GM18502 (cell line): ENCODE measurements at regions not wholly inside any gene's neighbourhood (a gene's known extent, or its start where the extent isn't known, plus 50 kb on each side); places are given as distances from the start of the nearest gene placed in this dataset.

Experiments used
- ATAC-seq: cut with Tn5 transposase; IDR thresholded peaks from one replicate; pipeline ENCODE4 v1.9.1; 2021; ENCODE audit warnings: mild to moderate bottlenecking; ENCODE audit not compliant: unreplicated experiment, poor library complexity

DNA sequence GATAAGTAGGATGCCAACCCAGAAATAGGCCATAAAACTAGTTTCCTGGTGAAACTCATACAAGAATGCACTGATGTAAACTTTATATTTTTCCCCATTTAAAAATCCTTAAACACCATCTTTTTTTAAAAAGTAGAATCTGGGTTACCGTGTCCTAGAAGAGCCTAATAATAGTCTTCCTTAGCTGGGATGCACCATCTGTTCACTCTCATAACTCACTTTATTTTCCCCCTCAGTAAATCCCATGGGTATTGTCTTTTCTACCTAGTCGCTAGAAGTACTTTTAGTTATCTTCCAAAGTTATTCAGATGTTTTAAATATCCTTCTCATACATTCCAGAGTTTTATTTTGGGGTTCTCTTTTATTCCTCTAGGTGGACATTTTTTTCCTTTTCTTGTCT is 250.2 kb downstream of the PLA2G4A start:
- ATAC-seq = no peak

DNA sequence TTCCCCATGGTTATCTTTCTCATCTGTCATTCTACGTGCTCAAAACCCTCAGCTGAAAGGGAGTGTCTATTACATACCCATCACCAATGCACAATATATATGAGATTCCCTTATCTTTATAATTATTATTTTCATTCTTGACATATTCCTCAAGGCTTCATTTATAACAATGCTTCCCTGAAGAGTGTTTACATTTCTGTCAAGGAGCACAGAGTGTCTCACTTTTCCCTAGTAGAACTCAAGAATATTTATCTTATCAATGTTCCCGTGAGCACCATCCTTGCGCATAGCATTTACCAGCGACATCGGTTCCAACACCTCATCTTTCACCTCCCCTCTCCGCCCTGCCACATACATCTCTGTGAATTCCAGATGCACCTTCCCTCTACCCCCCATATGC is 250.6 kb downstream of the PLA2G4A start:
- no peak for ATAC-seq

DNA sequence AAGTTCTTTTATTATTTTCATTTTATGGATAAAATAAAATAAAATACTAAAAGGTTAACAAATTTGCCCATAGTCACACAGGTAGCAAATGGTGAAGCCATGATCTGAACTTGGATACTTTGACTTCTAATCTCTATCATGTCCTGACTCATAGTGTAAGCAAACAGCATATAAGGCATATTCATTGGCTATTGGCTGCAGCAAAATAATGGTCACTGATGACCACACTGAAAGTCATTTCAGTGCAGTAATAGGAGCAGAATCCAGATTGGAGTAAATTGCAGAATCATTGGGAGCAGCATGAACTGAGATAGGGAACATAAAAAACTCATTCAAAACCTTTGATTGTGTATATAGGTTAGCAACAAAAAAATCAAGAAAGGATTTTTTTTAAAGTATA is 262.9 kb downstream of the PLA2G4A start:
- no peak for ATAC-seq

DNA sequence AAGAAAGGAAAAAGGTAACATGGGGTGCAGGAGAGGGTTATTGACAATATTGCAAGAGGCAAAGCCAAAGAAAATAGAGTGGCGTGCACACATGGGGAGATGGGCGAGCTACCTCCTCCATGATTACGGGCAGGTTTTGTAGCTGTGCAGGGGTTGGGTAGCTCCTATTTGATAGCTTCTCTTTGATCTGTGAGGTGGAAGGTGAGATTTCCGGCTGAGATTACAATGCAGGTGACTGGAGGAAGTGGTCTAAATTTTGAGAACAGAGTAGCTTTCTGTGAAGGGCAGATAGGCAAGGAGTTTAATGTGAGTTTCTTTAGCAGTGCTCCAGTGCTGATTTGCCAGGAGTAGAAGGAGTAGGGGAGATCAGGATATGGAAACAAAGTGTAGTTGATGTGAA is 263.4 kb downstream of the PLA2G4A start:
- ATAC-seq = no peak

DNA sequence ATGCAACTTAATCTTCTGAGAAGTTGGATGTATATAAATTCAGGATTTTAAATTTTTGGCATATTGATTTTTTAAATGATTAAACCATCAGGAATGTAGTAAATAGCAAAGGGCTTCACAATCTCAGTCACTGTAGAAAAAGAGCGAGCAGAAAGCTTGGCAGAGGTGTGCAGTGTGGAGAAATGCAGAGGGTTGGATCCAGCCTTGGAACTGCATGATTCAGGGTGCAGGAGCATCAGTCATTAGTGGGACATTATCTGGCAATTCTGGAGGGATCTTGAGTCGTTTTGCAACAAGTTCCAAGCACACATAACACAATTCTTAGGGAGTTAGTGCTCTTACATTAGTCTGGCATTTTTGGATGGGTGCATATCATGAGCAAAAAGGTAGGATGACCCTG is 267.9 kb downstream of the PLA2G4A start:
- no peak for ATAC-seq

DNA sequence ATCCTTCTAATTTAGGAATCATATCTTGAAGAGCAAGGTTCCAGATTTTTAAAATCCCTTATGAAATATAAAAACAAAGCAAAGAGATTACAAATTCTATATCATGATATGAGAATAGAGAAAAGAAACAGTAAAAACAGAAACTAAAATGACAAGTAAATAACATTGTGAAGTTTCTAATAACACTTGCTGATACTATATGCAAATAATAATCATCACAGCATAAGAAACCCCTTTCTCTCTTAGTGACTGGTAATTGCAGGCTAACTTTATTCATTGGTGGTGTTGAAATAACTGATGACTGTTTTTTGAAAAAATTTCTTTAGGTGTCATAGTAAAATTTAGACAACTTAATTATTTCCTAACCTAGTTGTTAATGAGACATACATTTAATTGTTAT is 281.6 kb downstream of the PLA2G4A start:
- no peak for ATAC-seq

DNA sequence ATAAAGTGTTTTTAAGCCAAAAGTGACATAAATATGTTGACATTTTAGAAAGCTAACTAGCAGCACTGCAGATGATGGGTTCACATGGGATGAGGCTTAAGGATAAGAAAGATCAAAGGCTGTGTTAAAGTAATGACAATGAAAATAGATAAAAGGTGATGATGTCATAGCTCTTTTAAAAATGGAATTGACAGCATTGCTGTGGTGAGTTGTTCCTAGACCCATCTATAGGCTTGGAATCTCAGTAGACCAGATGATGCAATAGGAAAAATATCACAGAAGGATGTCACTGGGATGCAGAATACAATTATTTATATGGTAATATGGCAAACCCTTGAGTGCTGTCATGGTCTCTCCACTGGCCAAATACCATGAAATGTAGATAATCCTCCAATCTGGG is 286.0 kb downstream of the PLA2G4A start:
- no peak for ATAC-seq

DNA sequence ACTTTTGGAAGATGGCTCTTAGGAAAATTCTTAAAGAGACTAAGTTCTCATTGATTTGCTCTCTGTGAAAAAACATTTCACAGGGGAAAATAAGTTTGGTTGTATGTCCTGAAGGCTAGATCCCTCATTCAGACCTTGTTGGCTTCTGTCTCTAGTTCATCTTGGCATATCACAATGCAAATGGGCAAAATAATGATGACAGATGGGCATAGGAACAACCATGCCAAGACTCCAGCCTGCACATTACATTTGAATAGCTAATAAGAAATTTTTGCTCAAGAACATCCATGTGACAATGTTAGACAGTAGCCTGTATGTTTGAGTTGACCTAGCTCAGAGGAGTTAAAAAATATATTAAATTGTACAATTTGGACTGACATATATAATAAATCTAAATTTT is 292.9 kb downstream of the PLA2G4A start:
- ATAC-seq = no peak

DNA sequence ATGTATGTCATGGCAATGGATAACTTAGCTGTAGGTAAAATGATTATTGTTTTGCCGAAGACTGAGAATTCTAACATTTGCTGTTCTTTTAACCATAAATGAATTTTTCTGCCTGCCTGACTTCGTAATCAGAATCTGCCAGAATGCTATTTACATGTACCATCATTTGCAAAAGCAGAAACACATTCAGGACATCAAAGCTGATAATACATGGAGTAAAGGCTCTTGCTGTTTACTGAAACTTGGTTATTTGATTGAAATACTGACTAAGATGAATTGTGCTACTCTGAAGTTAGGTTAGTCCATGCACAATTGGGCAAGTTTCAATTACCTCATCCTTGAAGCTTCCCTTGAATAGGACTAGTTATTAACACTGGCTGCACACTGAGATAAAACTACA is 293.8 kb downstream of the PLA2G4A start:
- ATAC-seq = no peak

DNA sequence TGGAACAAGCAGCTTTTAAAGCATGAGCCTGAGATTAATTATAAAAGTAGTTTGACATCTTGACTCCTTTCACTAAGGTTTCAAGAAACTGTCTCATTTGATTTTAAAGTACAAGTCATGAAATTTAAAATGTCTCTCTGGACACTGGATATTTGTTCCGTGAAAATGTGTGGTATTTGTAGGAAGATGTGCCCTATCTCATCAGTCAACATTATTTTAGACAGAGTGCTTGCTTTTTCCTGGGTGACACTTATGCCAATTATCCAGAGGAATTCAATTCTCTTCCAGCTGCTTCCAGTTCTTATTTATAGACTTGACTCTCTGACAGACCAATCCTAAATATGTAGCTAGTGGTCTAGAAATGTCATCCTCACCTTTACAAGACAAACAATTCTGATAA is 300.4 kb downstream of the PLA2G4A start:
- ATAC-seq = no peak

DNA sequence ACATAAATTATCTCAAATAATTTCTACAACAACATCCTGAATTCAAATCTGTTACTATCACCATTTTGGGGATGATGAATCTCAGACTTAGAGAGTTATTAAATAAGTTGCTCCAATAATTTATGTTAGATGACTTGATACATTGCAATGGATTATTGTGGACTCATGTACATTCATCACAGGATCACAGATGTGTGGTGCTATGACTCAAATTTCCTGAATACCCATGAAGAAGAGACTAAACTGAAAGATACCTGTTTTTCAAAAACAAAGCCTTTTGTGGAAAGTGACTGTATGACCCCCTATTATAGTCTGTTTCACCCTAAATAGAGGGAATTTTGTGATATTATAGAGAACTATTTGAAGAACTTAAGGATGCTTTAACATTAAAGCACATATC is 315.0 kb downstream of the PLA2G4A start:
- ATAC-seq = no peak

DNA sequence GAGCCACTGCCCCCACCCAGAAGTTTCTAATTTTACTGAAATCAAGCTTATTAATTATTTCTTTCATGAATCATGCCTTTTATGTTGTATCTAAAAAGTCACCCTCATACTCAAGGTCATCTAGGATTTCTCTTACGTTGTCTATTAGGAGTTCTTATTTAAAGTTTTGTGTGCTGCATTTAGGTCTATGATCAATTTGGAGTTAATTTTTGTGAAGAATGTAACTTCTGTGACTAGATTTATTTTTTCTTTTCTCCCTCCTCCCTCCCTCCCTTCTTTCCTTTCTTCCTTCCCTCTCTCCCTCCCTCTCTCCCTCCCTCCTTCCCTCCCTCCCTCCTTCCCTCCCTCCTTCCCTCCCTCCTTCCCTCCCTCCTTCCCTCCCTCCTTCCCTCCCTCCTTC is 317.6 kb downstream of the PLA2G4A start:
- ATAC-seq = no peak

DNA sequence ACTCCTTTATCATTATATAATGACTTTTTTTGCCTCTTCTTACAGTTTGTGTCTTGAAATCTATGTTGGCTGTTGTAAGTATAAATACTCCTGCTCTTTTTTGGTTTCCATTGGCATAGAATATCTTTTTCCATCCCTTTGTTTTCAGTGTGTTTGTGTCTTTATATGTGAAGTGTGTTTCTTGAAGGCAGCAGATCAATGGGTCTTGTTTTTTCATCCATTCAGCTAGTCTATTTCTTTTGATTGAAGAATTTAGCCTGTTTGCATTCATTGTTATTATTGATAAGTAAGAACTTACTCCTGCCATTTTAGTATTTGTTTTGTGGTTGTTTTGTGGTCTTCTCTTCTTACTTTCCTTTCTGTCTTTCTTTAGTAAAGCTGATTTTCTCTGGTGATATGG is 322.8 kb downstream of the PLA2G4A start:
- ATAC-seq = no peak

DNA sequence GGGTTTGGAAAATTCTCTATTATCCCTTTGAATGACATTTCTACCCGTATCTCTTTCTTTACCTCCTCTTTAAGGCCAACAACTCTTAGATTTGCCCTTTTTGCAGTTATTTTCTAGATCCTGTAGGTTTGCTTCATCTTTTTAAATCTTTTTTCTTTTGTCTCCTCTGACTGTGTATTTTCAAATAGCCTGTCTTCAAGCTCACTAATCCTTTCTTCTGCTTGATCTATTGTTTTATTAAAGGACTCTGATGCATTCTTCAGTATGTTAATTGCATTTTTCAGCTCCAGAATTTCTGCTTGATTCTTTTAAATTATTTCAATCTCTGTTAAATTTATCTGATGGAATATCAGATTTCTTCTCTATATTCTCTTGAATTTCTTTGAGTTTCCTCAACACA is 324.3 kb downstream of the PLA2G4A start:
- no peak for ATAC-seq

DNA sequence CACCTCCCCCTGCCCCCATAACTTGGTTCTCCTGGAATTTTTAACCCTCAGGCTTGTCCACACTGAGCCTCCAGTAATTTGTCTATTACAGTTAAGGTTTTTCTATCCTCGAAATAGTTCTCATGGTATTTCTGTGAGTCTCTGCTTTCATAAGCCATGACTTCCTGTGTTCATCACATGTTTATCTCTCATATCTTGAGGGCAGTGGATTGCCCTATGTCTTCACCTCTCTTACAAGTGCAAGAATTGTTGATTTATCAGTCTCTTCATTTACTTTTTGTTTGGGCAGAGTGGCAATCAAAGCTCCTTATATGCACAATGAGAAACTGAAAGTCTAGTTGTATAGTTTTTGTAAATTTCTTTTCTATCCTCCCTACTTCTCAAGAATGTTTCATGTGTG is 328.4 kb downstream of the PLA2G4A start:
- ATAC-seq = no peak

DNA sequence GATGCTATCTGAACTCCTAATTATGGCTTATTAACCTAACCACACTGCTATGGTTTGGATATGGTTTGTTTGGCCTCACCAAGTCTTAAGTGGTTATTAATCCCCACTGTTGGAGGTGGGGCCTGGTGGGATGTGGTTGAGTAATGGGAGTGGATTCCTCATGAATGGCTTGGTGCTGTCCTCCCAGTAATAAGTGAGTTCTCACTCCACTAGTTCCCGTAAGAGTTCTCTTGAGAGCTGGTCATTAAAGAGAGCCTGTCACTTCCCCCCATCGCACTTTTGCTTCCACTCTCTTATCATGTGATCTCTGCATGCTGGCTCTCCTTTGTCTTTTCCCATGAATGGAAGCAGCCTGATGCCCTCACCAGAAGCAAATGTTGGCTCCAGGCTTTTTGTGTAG is 328.8 kb downstream of the PLA2G4A start:
- no peak for ATAC-seq

DNA sequence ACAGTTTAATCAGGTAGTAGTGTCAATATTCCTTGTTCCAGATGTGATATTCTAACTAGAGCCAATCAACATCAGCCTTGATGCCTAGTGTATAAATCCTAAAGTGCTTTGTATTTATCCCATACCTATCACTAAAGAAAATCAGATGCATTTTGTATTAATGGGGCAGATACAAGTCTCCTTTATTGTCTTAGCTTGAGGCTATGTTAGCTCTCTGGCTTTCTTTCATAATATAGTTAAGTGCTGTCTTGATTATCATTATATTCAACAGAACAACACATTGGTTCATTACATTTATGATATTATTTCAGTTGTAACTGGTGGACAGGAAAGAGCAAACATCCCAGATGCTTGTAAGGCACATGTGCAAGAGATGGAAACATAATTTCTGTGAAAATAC is 338.8 kb downstream of the PLA2G4A start:
- ATAC-seq = no peak

DNA sequence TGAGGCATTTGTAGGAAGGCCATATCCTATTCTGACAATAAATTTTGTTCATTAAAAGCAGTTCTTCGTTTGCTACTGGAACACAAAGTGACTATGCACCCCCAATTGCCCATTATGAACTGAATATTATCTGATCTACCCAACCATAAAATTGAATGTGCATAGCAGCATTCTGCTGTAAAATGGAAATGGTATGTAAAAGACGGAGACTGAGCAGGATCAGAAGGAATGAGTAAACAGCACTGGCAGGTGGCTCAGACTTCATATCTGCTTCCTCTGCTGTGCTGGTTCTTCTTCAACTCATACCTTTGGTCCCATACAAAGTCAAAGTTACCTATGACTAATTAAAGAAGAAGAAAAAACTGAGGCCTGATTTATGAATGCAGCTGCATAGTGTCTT is 339.5 kb downstream of the PLA2G4A start:
- ATAC-seq = no peak

DNA sequence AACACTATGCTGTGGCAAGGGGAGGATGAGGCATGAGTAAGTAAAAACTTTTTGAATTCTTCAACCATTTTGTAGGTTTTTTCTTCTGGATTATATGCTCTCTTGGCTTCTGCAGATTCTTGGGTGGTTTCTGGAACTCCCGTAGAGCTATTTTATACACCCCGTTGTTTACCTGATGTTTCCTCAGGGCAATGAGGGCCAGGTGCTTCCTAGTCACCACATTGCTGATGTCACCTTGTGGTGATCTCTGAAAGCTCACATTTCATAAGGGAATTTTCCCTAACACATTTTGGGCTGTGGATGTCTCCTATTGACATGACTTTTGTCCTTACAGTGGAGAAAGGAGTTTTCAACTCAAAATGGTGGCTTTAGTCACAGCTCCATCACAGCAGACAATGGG is 356.6 kb downstream of the PLA2G4A start:
- no peak for ATAC-seq

DNA sequence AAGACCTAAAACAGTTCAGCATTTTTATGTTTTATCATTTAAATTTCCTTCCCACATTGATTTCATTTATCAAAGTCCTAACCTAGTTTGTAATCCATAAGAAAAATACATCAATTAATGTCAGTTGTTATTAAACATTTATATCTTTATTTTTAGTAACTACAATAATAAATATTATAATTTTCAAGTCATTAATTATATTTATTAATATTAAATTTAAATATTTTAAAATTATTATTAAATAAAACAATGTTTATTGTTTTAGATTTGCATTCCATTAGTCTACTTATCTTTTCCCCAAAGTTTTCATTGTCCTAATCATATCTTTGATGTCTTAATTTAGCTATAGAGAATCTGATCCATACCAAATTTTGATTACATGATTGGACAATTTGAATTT is 368.9 kb downstream of the PLA2G4A start:
- ATAC-seq = no peak

DNA sequence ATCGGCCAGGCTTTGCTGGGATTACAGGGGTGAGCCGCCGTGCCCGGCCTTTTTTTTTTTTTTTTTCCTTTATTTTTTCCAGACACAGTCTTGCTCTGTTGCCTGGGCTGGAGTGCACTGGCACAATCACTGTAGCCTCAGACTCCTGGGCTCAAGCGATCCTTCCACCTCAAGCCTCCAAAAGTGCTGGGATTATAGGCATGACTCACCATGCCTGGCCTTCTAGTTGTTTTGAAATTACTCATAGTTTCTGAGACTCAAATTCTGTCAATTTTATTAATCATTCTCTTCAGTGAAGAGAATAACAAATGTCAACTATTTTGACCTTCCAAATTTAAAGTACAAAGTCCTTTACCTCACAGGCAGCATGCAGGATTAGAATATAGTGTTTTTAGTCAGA is 374.5 kb downstream of the PLA2G4A start:
- ATAC-seq = no peak

DNA sequence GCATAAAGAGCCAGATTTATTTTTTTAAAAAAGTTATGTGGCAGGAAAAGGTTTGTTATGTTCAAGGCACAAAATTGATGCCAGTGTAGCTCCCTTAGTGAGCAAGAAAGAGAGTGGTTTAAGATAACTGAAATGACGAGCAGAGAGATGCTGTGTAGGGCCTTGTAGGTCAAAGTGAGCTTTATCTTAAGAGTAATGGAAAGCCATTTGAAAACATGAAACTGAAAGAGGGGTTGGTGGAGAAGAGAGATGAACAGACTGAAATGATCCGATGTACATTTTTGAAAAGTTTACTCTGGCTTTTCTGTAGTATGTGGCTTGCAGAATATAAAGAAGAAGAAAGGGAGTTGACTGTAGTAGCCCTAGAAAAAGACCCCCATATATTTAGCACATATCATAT is 383.6 kb downstream of the PLA2G4A start:
- ATAC-seq = no peak

DNA sequence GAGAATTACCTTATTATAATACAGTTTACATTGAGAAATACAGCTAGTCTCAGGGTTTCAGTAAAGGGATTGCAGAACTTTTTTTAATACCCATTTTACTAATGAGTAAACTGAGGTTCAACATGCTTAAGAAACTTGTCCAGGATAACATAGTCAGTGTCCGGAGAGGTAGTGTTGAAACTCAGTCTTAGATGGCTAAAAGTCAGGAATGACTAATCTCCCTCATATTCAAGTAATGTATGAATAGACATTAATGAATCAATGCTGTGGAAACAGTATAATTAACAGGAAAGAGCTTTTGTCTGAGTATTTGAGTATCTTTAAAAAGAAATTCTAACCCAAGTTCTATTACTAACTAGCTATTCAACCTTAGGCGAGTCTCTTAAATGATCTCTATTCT is 397.6 kb downstream of the PLA2G4A start:
- ATAC-seq = no peak

DNA sequence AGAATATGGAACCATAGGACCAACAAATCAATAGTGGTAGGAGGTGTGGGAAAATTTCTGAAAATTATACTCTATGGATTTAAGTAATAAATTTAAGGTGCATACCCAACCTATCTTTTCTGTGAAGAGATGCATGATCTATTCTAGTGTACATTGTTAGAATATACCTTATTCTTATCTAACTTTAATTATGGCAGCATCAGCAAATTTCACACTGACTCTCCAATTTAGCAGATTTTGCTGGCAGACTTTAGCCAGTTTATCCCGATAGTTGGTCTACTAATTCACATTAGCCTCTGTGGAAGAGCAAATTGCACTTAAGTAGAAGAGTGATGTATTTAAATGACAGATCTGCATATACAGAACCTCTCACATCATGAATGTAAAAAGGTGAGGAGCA is 400.0 kb downstream of the PLA2G4A start:
- ATAC-seq = no peak
